Aorta (tissue), 5 donors: ENCODE measurements at regions not wholly inside any gene's neighbourhood (a gene's known extent, or its start where the extent isn't known, plus 50 kb on each side); places are given as distances from the start of the nearest gene placed in this dataset.

Experiments used
- ATAC-seq: fragments of 200-7000 bp; cut with Tn5 transposase; one replicate; pipeline ENCODE4 v1.9.1; 2022; ENCODE audit warnings: moderate library complexity; ENCODE audit not compliant: low FRiP score
- DNase-seq, 2 donors: peaks; one replicate each; pipeline ENCODE4 v3.0.0-alpha.2; 2020
- H3K27ac ChIP-seq, 2 donors: one replicate each; pipeline ENCODE4 v1.5.1; 2013; ENCODE audit warnings: low read length in 2 of 2, mild to moderate bottlenecking in 2 of 2, moderate library complexity in 2 of 2, control low read depth in 1 of 2, inconsistent platforms in 1 of 2, low read depth in 1 of 2
- H3K27me3 ChIP-seq, 2 donors: one replicate each; pipeline ENCODE4 v1.6.1; 2013; ENCODE audit warnings: control low read depth in 1 of 2, low read length in 1 of 2, mild to moderate bottlenecking in 1 of 2, moderate library complexity in 1 of 2; ENCODE audit not compliant: insufficient read depth in 2 of 2, control insufficient read depth in 1 of 2
- H3K36me3 ChIP-seq, 2 donors: one replicate each; pipeline ENCODE4 v1.6.1; 2013; ENCODE audit warnings: control low read depth in 1 of 2, low read length in 1 of 2, mild to moderate bottlenecking in 1 of 2; ENCODE audit not compliant: insufficient read depth in 2 of 2, control insufficient read depth in 1 of 2
- H3K4me1 ChIP-seq, 2 donors: one replicate each; pipeline ENCODE4 v1.6.1; 2013; ENCODE audit warnings: low read length in 2 of 2, control low read depth in 1 of 2, mild to moderate bottlenecking in 1 of 2, moderate library complexity in 1 of 2; ENCODE audit not compliant: insufficient read depth in 2 of 2, control insufficient read depth in 1 of 2
- H3K4me3 ChIP-seq, 2 donors: one replicate each; pipeline ENCODE4 v1.5.1; 2013; ENCODE audit warnings: low read length in 2 of 2, control low read depth in 1 of 2, mild to moderate bottlenecking in 1 of 2
- H3K9me3 ChIP-seq: one replicate; pipeline ENCODE4 v1.6.1; 2013; ENCODE audit warnings: mild to moderate bottlenecking, low read length; ENCODE audit not compliant: control insufficient read depth
- WGBS, 2 donors: extraction: QIAGEN DNeasy Blood & Tissue Kit; methylation state at CpG; one replicate each; pipeline ENCODE4 v1.1.7; 2013; 5-methylcytosine and 5-hydroxymethylcytosine counted together
- intact Hi-C, 2 donors: fragments of 100-400 bp; cut with DNase I; formaldehyde crosslinking; loops; one replicate each; pipeline versions ENCODE4 v1.14.2 to v1.15.0; 2022
- donor health status: healthy with polysubstance abuse.
- donor health status: Bipolar disorder and iron deficiency.
- donor health status: DM: no; HTN: no; CAD: no.
- donor health status: DM: no; HTN: no; CAD: no.
- donor health status: DM: yes; HTN: yes; CAD: no.

GRCh38 chr2:6744038-6744437 is 121.7 kb downstream of the CMPK2 start:
- no peaks in the 10 kb centered on the region for H3K27me3 ChIP-seq
- no peak for DNase-seq
- no peaks in the 10 kb centered on the region for H3K4me1 ChIP-seq
- intact Hi-C loops = no loop called here
- H3K36me3 ChIP-seq = no peaks in the 10 kb centered on the region
- H3K4me3 ChIP-seq = no peak overlapping the region
- no peak for ATAC-seq
- H3K9me3 ChIP-seq = no peaks in the 10 kb centered on the region
- no peak overlapping the region for H3K27ac ChIP-seq
- WGBS, 2 donors = 56 to 67% methylated on average over 4 of the region's 4 CpGs

GRCh38 chr2:6747433-6747832 is 118.3 kb downstream of the CMPK2 start:
- intact Hi-C loops = no loop called here
- 43 to 51% methylated on average over 1 of the region's 1 CpG for WGBS, 2 donors
- Histone ChIP-seq H3K27ac (no peak overlapping the region), H3K27me3 (no peaks in the 10 kb centered on the region), H3K9me3 (no peaks in the 10 kb centered on the region), H3K36me3 (no peaks in the 10 kb centered on the region), H3K4me1 (no peaks in the 10 kb centered on the region), H3K4me3 (no peak overlapping the region)
- DNase-seq (no peak), ATAC-seq (no peak)

- no peak overlapping the region for H3K27ac ChIP-seq
- DNase-seq = no peak
- ATAC-seq = no peak
- H3K4me1 ChIP-seq = no peaks in the 10 kb centered on the region
- WGBS, 2 donors = 35 to 37% methylated on average over 8 of the region's 8 CpGs
- H3K27me3 ChIP-seq = no peaks in the 10 kb centered on the region
- no peak overlapping the region for H3K4me3 ChIP-seq
- H3K9me3 ChIP-seq = no peaks in the 10 kb centered on the region
- H3K36me3 ChIP-seq = no peaks in the 10 kb centered on the region
- intact Hi-C loops = no loop called here
Observed at GRCh38 chr2:6748406-6749067, 117.2 kb downstream of the CMPK2 start.

GRCh38 chr2:6749962-6750361 is 115.7 kb downstream of the CMPK2 start:
- intact Hi-C loops = no loop called here
- Histone ChIP-seq H3K27me3 (no peaks in the 10 kb centered on the region), H3K4me1 (no peaks in the 10 kb centered on the region), H3K4me3 (no peak overlapping the region), H3K36me3 (no peaks in the 10 kb centered on the region), H3K9me3 (no peaks in the 10 kb centered on the region), H3K27ac (no peak overlapping the region)
- WGBS, 2 donors = 41 to 43% methylated on average over 2 of the region's 2 CpGs
- no peak for DNase-seq
- no peak for ATAC-seq

DNA sequence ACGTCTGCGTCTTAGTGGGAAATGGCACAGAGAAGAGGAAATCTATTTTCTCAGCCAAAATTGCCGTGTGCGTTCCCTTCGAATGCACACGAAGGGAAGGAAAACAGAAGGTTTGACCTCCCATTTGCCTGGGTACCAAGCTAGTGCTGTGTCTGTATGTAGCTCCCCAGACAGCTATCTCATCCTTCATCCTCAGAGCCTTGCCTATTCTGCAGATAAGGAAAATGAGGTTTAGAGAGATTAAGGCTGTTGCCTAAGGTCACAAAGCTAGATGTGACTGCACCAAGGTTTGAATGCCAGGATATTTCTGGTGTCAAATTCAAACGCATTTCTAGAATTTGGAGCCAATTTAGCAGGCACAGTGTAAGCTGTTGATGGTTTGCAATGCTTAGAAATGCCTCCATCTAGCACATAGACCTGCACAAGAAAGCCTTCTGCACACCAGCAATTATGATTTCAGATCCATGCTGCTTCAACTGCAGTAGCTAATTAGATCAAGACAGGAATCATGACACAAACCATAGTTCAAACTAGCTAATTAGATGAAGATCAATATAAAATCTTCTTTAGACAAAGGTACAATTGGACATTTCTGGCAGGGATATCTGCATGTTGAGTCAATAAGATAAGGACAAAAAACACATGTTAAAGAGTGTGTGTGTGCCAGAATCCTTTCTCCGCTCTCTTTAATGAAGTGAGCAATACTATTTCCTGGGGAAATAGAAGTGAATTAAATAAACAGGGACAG is 115.1 kb downstream of the CMPK2 start:
- no peak overlapping the region for H3K4me3 ChIP-seq
- WGBS, 2 donors = 4% methylated on average over 8 of the region's 8 CpGs
- H3K27ac ChIP-seq = no peak overlapping the region
- H3K9me3 ChIP-seq = no peaks in the 10 kb centered on the region
- DNase-seq = no peak
- H3K4me1 ChIP-seq = no peaks in the 10 kb centered on the region
- intact Hi-C loops = no loop called here
- no peaks in the 10 kb centered on the region for H3K36me3 ChIP-seq
- H3K27me3 ChIP-seq = no peaks in the 10 kb centered on the region
- no peak for ATAC-seq

GRCh38 chr2:6754419-6754818 is 111.3 kb downstream of the CMPK2 start:
- H3K4me3 ChIP-seq = no peak overlapping the region
- WGBS, 2 donors = 35 to 40% methylated on average over 9 of the region's 9 CpGs
- ATAC-seq (no peak), DNase-seq (no peak)
- H3K4me1 ChIP-seq = no peaks in the 10 kb centered on the region
- no peaks in the 10 kb centered on the region for H3K36me3 ChIP-seq
- H3K27me3 ChIP-seq = no peaks in the 10 kb centered on the region
- intact Hi-C loops = no loop called here
- H3K9me3 ChIP-seq = no peaks in the 10 kb centered on the region
- H3K27ac ChIP-seq = no peak overlapping the region

- no peak for ATAC-seq
- Histone ChIP-seq H3K9me3 (no peaks in the 10 kb centered on the region), H3K4me3 (no peak overlapping the region), H3K27ac (no peak overlapping the region), H3K4me1 (no peaks in the 10 kb centered on the region), H3K36me3 (no peaks in the 10 kb centered on the region), H3K27me3 (no peaks in the 10 kb centered on the region)
- intact Hi-C loops = no loop called here
- 83 to 90% methylated on average over 6 of the region's 6 CpGs for WGBS, 2 donors
- DNase-seq = no peak
Observed at GRCh38 chr2:6755456-6755855, 110.3 kb downstream of the CMPK2 start.

DNA sequence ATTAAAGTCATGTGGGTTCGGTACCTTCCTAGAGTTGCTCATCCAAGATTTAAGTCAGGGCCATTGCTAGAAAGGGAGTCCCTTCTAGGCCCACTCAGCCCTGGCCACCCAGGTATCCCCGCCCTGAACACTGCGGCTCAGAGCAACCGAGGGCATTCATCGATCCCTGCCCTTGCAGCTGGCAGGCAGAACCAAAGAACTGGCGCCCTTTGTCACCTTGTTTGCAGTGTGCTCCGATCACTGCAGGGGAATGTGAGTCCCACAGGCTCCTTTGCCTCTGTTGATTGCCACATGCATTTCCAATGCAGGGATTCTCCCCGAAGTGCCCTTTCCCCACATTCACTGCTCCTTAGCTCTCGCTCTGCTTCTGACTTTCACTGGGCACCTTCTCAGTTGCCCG is 108.5 kb downstream of the CMPK2 start:
- intact Hi-C loops = no loop called here
- no peak overlapping the region for H3K27ac ChIP-seq
- H3K4me3 ChIP-seq = no peak overlapping the region
- no peaks in the 10 kb centered on the region for H3K27me3 ChIP-seq
- 86 to 92% methylated on average over 10 of the region's 10 CpGs for WGBS, 2 donors
- H3K36me3 ChIP-seq = no peaks in the 10 kb centered on the region
- no peaks in the 10 kb centered on the region for H3K9me3 ChIP-seq
- ATAC-seq = no peak
- H3K4me1 ChIP-seq = no peaks in the 10 kb centered on the region
- DNase-seq = no peak

DNA sequence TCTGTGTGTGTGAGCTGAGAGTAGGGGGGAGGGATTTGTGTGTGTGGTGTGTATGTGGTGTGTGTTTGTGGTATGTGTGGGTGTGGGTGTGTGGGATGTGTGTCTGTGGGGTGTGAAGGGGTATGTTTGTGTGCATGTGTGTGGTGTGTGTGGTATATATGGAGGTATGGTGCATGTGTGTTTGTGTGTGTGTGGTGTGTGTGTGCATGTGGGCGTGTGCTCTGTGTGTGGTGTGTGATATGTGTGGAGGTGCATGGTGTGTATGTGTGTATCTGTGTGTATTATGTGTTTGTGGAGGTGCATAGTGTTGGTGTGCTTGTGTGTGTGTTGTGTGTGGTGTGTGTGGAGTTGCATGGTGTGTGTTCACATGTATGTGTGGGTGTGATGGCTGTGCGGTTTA is 106.0 kb downstream of the CMPK2 start:
- H3K4me1 ChIP-seq = no peaks in the 10 kb centered on the region
- no peaks in the 10 kb centered on the region for H3K27me3 ChIP-seq
- H3K9me3 ChIP-seq = no peaks in the 10 kb centered on the region
- H3K36me3 ChIP-seq = no peaks in the 10 kb centered on the region
- intact Hi-C loops = no loop called here
- no peak overlapping the region for H3K4me3 ChIP-seq
- WGBS, 2 donors = 87 to 94% methylated on average over 2 of the region's 2 CpGs
- ATAC-seq = no peak
- DNase-seq = no peak
- no peak overlapping the region for H3K27ac ChIP-seq
